ENCODE measurements at regions not wholly inside any gene's neighbourhood (a gene's known extent, or its start where the extent isn't known, plus 50 kb on each side); places are given as distances from the start of the nearest gene placed in this dataset.

DNA sequence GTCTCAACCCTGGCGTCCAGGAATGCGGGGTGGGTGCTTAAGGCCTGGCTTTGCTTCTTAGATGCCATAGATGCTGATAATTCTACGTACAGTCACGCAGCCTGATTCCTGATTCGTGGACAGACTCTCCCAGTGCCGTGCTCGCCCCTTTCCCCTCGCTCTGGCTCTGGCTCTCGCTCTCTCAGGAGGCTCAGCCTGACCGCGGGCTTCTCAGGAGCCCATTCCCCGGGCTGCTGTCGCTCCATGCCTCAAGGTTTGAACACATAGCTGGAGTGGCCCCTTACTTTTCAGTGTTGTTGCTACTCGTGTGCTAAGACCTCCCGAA lies 59.2 kb upstream of the ZC4H2 start:
- no peaks in the 10 kb centered on the region for H3K27me3 ChIP-seq (ENCODE audit: control insufficient read depth, insufficient read depth, low read length)
- no peaks in the 10 kb centered on the region for H3K9me3 ChIP-seq (ENCODE audit: control insufficient read depth, insufficient read depth, low read length)
- H3K27ac ChIP-seq (ENCODE audit: low read depth, low read length): peak overlapping the region; percentile 57
- ChIA-PET CTCF (no interaction called here), POLR2A (no interaction called here)
- DNase-seq (ENCODE audit: low read depth, low spot score): no peak
- TF ChIP-seq, protein P1, sequence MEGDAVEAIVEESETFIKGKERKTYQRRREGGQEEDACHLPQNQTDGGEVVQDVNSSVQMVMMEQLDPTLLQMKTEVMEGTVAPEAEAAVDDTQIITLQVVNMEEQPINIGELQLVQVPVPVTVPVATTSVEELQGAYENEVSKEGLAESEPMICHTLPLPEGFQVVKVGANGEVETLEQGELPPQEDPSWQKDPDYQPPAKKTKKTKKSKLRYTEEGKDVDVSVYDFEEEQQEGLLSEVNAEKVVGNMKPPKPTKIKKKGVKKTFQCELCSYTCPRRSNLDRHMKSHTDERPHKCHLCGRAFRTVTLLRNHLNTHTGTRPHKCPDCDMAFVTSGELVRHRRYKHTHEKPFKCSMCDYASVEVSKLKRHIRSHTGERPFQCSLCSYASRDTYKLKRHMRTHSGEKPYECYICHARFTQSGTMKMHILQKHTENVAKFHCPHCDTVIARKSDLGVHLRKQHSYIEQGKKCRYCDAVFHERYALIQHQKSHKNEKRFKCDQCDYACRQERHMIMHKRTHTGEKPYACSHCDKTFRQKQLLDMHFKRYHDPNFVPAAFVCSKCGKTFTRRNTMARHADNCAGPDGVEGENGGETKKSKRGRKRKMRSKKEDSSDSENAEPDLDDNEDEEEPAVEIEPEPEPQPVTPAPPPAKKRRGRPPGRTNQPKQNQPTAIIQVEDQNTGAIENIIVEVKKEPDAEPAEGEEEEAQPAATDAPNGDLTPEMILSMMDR (IDR thresholded peaks at IDR 0.05; ENCODE audit: low read depth, low read length): no peak
- peak overlapping the region; percentile 63 for H3K4me3 ChIP-seq (ENCODE audit: low read depth, low read length)

DNA sequence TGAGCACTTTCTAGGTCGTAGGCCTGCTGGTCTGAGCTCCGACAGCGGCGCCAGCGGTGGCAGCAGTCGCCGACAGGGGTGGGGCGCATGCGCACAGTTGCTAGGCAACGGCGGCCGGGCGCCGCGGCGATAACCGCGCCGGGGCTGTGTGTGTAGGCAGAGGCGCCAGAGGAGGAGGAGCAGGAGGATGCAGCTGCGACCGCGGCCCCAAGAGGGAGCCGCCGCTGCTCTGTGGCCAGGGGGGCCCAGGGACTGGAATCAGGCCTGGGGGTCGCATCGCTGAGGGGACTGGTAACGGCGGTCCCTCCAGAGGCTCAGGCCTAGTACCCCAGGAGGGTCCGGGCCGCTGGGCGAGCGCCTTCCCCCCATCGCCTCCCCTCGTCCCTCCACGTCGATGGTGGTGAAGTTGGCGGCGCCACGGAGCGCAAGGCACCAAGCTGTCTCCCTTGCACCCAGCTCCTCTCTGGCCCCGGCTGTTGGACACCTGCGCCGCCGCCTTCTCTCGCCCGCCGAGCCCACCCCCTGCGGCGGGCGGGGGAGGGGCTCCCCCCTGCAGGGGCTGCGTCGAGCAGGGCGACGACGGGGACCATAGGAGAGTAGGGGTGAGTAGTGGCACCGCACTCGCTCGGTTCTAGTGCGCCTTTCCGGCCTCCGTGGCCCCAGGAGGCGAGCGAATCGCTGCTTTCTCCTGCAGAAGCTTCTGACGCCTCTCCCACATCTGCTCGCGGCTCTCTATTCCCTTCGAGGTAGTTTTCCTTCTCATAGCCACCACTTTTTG lies 58.6 kb upstream of the ZC4H2 start, which contains the start of gene ZC3H12B:
TSS of gene ZC3H12B (plus strand) at position 159 of the 778 bp plus-strand sequence.
- ChIA-PET POLR2A (interaction anchor here (0.7 kb wide), 1 partner anchor 58 kb away, joined by 3 read pairs; the partner anchor contains the start of gene ZC4H2), CTCF (interaction anchor here (0.6 to 1.2 kb wide), 4 partner anchors 11 to 1302 kb away, joined by 3 to 4 read pairs (median 3); no protein-coding TSS in a partner anchor)
- peak within 1 kb of the TSS; percentile 57 for H3K27ac ChIP-seq (ENCODE audit: low read depth, low read length)
- no peak for DNase-seq (ENCODE audit: low read depth, low spot score)
- peak within 1 kb of the TSS; percentile 63 for H3K4me3 ChIP-seq (ENCODE audit: low read depth, low read length)
- H3K9me3 ChIP-seq (ENCODE audit: control insufficient read depth, insufficient read depth, low read length): no peaks in the 10 kb centered on the region
- no peaks in the 10 kb centered on the region for H3K27me3 ChIP-seq (ENCODE audit: control insufficient read depth, insufficient read depth, low read length)
- TF ChIP-seq, protein P1 (IDR thresholded peaks at IDR 0.05; ENCODE audit: low read depth, low read length): peak; percentile 53

DNA sequence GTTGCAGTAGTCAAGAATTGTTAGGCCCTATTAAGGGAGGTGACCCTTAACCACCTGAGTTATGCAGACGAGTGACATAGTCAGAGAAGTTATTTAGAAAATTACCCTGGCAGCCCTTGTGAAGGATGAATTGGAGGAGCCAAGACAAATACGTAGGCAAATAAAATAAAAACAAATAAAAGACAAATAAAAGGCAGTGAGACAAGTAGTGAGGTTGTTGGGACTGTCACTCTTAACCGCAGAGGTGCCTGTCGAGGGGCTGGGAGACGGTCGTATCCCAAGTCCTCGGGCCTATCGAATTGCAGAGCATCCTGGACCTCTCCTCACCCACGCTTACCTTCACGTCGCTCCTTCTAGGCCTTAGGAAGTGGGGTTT lies 58.0 kb upstream of the ZC4H2 start:
- CTCF ChIA-PET: interaction anchor here (0.6 to 1.2 kb wide), 4 partner anchors 12 to 1302 kb away, joined by 3 to 4 read pairs (median 3); no protein-coding TSS in a partner anchor
- H3K27me3 ChIP-seq (ENCODE audit: control insufficient read depth, insufficient read depth, low read length): no peaks in the 10 kb centered on the region
- H3K27ac ChIP-seq (ENCODE audit: low read depth, low read length): no peak overlapping the region
- POLR2A ChIA-PET: interaction anchor here (0.7 kb wide), 1 partner anchor 58 kb away, joined by 3 read pairs; the partner anchor contains the start of gene ZC4H2
- no peaks in the 10 kb centered on the region for H3K9me3 ChIP-seq (ENCODE audit: control insufficient read depth, insufficient read depth, low read length)
- peak overlapping the region; percentile 63 for H3K4me3 ChIP-seq (ENCODE audit: low read depth, low read length)
- DNase-seq (ENCODE audit: low read depth, low spot score): no peak
- TF ChIP-seq, protein P1 (IDR thresholded peaks at IDR 0.05; ENCODE audit: low read depth, low read length): no peak
